ENCODE measurements at regions not wholly inside any gene's neighbourhood (a gene's known extent, or its start where the extent isn't known, plus 50 kb on each side); places are given as distances from the start of the nearest gene placed in this dataset.
A peak's percentile ranks its signal among the peaks of the same experiment; 100 is the strongest.

- no peak overlapping the region for H3K27ac Mint-ChIP-seq (ENCODE audit: unreplicated experiment)
- H3K36me3 Mint-ChIP-seq (ENCODE audit: low read depth, unreplicated experiment) = no peaks in the 10 kb centered on the region
- no peak overlapping the region for H3K4me3 Mint-ChIP-seq (ENCODE audit: unreplicated experiment)
- peaks cover 7% of the 10 kb centered on the region for H3K27me3 Mint-ChIP-seq (ENCODE audit: unreplicated experiment)
- no peaks in the 10 kb centered on the region for H3K9me3 Mint-ChIP-seq (ENCODE audit: unreplicated experiment)
- TF ChIP-seq CTCF (IDR thresholded peaks at IDR 0.05; ENCODE audit: unreplicated experiment) = no peak
- peaks cover 14% of the 10 kb centered on the region for H3K4me1 Mint-ChIP-seq (ENCODE audit: unreplicated experiment)
- DNase-seq (ENCODE audit: low spot score) = peak; percentile 10
These were observed 188.6 kb downstream of the RPS24 start for GRCh38 chr10:78222096-78222790.

DNA sequence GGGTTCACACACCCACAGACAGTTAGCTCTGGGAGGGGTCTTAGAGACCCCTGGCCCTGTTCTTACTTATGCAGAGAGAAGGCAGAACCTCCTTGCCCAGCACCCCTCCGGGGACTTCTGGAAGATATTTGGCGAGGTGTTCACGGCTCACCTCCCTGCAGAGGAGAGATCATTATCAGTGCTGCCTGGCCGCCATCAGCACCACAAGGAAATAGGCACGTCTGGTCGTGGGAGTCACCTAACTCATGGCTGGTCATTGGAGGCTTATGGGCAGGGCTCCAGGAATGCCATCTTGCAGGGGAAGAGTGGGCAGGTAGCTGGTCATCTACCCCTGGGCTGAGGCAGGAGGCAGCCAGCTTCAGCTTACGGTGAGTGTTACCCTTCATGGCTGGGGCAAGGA, 189.4 kb downstream of the RPS24 start:
- no peak for DNase-seq (ENCODE audit: low spot score)
- Mint-ChIP-seq H3K4me3 (ENCODE audit: unreplicated experiment) (no peak overlapping the region), H3K27ac (ENCODE audit: unreplicated experiment) (no peak overlapping the region), H3K36me3 (ENCODE audit: low read depth, unreplicated experiment) (no peaks in the 10 kb centered on the region), H3K27me3 (ENCODE audit: unreplicated experiment) (peaks cover 7% of the 10 kb centered on the region), H3K9me3 (ENCODE audit: unreplicated experiment) (no peaks in the 10 kb centered on the region), H3K4me1 (ENCODE audit: unreplicated experiment) (peaks cover 21% of the 10 kb centered on the region)
- no peak for TF ChIP-seq CTCF (IDR thresholded peaks at IDR 0.05; ENCODE audit: unreplicated experiment)

DNA sequence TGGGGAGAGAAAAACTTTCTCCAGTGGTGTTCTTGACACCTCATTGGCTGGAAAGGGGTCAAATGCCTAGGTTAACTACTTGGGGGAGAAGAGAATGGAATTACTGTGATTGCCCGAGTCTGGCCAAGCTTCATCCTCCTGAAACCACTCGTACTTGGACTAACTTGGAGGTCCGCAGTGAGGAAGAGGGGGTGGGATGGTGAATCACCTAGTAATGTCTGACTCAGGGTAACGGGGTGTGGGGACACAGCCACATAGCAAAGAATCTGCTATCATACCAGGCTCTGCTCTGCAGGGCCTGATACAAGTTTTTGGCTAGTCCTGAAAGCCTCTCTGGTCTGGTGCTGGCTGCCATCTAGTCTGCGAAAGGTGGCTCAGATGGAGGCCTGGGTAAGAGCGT, 190.9 kb downstream of the RPS24 start:
- DNase-seq (ENCODE audit: low spot score) = no peak
- Mint-ChIP-seq H3K27ac (ENCODE audit: unreplicated experiment) (no peak overlapping the region), H3K4me1 (ENCODE audit: unreplicated experiment) (peaks cover 23% of the 10 kb centered on the region), H3K36me3 (ENCODE audit: low read depth, unreplicated experiment) (no peaks in the 10 kb centered on the region), H3K27me3 (ENCODE audit: unreplicated experiment) (peaks cover 6% of the 10 kb centered on the region), H3K9me3 (ENCODE audit: unreplicated experiment) (no peaks in the 10 kb centered on the region), H3K4me3 (ENCODE audit: unreplicated experiment) (no peak overlapping the region)
- TF ChIP-seq CTCF (IDR thresholded peaks at IDR 0.05; ENCODE audit: unreplicated experiment) = no peak

DNA sequence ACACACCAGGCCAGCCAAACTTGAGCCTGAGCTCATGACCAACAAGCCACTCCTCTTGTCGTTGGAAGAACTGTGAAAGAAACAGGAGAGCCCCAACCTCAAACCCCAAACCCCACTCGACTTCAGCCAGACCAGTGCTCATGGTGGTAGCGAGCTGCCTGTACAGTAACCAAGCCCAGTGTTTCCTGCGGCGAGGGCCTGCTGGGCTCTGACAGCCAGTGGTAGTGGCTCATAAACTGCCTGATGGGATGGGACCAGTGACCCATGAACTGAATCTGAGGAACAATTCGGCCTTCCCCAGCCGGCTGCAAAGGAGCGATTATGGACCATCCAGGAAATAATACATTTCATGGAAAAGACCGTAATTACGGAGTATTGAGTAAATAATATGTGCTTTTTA, 191.9 kb downstream of the RPS24 start:
- H3K4me1 Mint-ChIP-seq (ENCODE audit: unreplicated experiment) = peaks cover 23% of the 10 kb centered on the region
- no peak overlapping the region for H3K4me3 Mint-ChIP-seq (ENCODE audit: unreplicated experiment)
- peaks cover 6% of the 10 kb centered on the region for H3K27me3 Mint-ChIP-seq (ENCODE audit: unreplicated experiment)
- no peaks in the 10 kb centered on the region for H3K9me3 Mint-ChIP-seq (ENCODE audit: unreplicated experiment)
- no peak for DNase-seq (ENCODE audit: low spot score)
- no peak for TF ChIP-seq CTCF (IDR thresholded peaks at IDR 0.05; ENCODE audit: unreplicated experiment)
- no peaks in the 10 kb centered on the region for H3K36me3 Mint-ChIP-seq (ENCODE audit: low read depth, unreplicated experiment)
- no peak overlapping the region for H3K27ac Mint-ChIP-seq (ENCODE audit: unreplicated experiment)

- no peak for TF ChIP-seq CTCF (IDR thresholded peaks at IDR 0.05; ENCODE audit: unreplicated experiment)
These were observed 195.8 kb downstream of the RPS24 start for GRCh38 chr10:78229489-78229888.

More at GRCh38 chr10:78229489-78229888, 195.8 kb downstream of the RPS24 start:
- Mint-ChIP-seq H3K4me3 (ENCODE audit: unreplicated experiment) (no peak overlapping the region), H3K9me3 (ENCODE audit: unreplicated experiment) (peaks cover 7% of the 10 kb centered on the region), H3K4me1 (ENCODE audit: unreplicated experiment) (peaks cover 16% of the 10 kb centered on the region), H3K27ac (ENCODE audit: unreplicated experiment) (no peak overlapping the region), H3K27me3 (ENCODE audit: unreplicated experiment) (peaks cover 5% of the 10 kb centered on the region), H3K36me3 (ENCODE audit: low read depth, unreplicated experiment) (no peaks in the 10 kb centered on the region)
- no peak for DNase-seq (ENCODE audit: low spot score)
